Loucy (cell line): ENCODE measurements at regions not wholly inside any gene's neighbourhood (a gene's known extent, or its start where the extent isn't known, plus 50 kb on each side); places are given as distances from the start of the nearest gene placed in this dataset.

ENCODE experiments used
- H2AFZ ChIP-seq: fragments of 200-600 bp; sonication (generic); 2 replicates; pipeline ENCODE4 v1.6.0; 2016; ENCODE audit warnings: antibody characterized with exemption, mild to moderate bottlenecking, low read length, moderate library complexity
- H3F3A ChIP-seq: fragments of 200-600 bp; 2 replicates; pipeline ENCODE4 v1.6.0; 2016; ENCODE audit warnings: antibody characterized with exemption, low read depth, mild to moderate bottlenecking
- H3K27me3 ChIP-seq: fragments of 200-600 bp; sonication (generic); 2 replicates; pipeline ENCODE4 v1.6.1; 2014; ENCODE audit warnings: low read length, mild to moderate bottlenecking; ENCODE audit not compliant: insufficient read depth, poor library complexity, severe bottlenecking
- H3K36me3 ChIP-seq: fragments of 200-600 bp; sonication (generic); 2 replicates; pipeline ENCODE4 v1.6.1; 2016; ENCODE audit warnings: low read length; ENCODE audit not compliant: insufficient read depth
- H3K4me1 ChIP-seq: fragments of 200-600 bp; sonication (generic); 2 replicates; pipeline ENCODE4 v1.5.1; 2014; ENCODE audit warnings: low read length, mild to moderate bottlenecking; ENCODE audit not compliant: insufficient read depth, poor library complexity, severe bottlenecking
- H3K4me2 ChIP-seq: fragments of 200-600 bp; sonication (generic); 2 replicates; pipeline ENCODE4 v1.6.0; 2014; ENCODE audit warnings: antibody characterized with exemption, low read length, low read depth, mild to moderate bottlenecking; ENCODE audit not compliant: poor library complexity, severe bottlenecking
- H3K4me3 ChIP-seq: fragments of 200-600 bp; sonication (generic); 2 replicates; pipeline ENCODE4 v1.5.1; 2014; ENCODE audit warnings: low read length, mild to moderate bottlenecking, mixed read lengths; ENCODE audit not compliant: poor library complexity, severe bottlenecking
- H3K79me2 ChIP-seq: fragments of 200-600 bp; sonication (generic); 2 replicates; pipeline ENCODE4 v1.6.1; 2014; ENCODE audit warnings: low read length; ENCODE audit not compliant: insufficient read depth
- H3K9ac ChIP-seq: fragments of 200-600 bp; sonication (generic); 2 replicates; pipeline ENCODE4 v1.6.0; 2014; ENCODE audit warnings: mild to moderate bottlenecking, low read depth, low read length, moderate library complexity; ENCODE audit not compliant: poor library complexity, severe bottlenecking
- H3K9me2 ChIP-seq: fragments of 200-600 bp; sonication (generic); replicated peaks from 2 replicates; pipeline ENCODE4 v1.6.1; 2016; ENCODE audit warnings: low read depth, low read length, mixed read lengths
- H3K9me3 ChIP-seq: fragments of 200-600 bp; sonication (generic); 2 replicates; pipeline ENCODE4 v1.6.1; 2014; ENCODE audit warnings: mild to moderate bottlenecking, antibody characterized with exemption, low read length, low read depth; ENCODE audit not compliant: insufficient read depth
- H4K20me1 ChIP-seq: fragments of 200-600 bp; sonication (generic); 2 replicates; pipeline ENCODE4 v1.6.0; 2014; ENCODE audit warnings: antibody characterized with exemption, low read length, mild to moderate bottlenecking; ENCODE audit not compliant: insufficient read depth, poor library complexity, severe bottlenecking
- CTCF ChIP-seq: fragments of 200-600 bp; sonication (generic); conservative IDR thresholded peaks from 2 replicates; pipeline ENCODE4 v1.5.1; 2014; ENCODE audit warnings: mild to moderate bottlenecking, antibody characterized with exemption, low read length
- EZH2phosphoT487 ChIP-seq: fragments of 200-600 bp; IDR thresholded peaks from 2 replicates; pipeline ENCODE4 v1.6.1; 2018; ENCODE audit warnings: antibody characterized with exemption, mild to moderate bottlenecking, moderate library complexity, borderline replicate concordance

GRCh38 chr5:89707891-89708290, 701.7 kb downstream of the CETN3 start:
- no peak for TF ChIP-seq CTCF
- TF ChIP-seq EZH2phosphoT487, result no peak
- H3K4me2 ChIP-seq, result no peak overlapping the region
- no peaks in the 10 kb centered on the region for H4K20me1 ChIP-seq
- no peaks in the 10 kb centered on the region for H3K36me3 ChIP-seq
- no peaks in the 10 kb centered on the region for H3K79me2 ChIP-seq
- H3K4me1 ChIP-seq, result no peaks in the 10 kb centered on the region
- H3K27me3 ChIP-seq, result no peaks in the 10 kb centered on the region
- no peaks in the 10 kb centered on the region for H3K9me3 ChIP-seq
- H3F3A ChIP-seq, result no peaks in the 10 kb centered on the region
- no peak overlapping the region for H3K9ac ChIP-seq
- no peak overlapping the region for H2AFZ ChIP-seq
- H3K9me2 ChIP-seq, result no peaks in the 10 kb centered on the region
- no peak overlapping the region for H3K4me3 ChIP-seq

- Histone ChIP-seq H3K36me3 (no peaks in the 10 kb centered on the region), H3K9ac (no peak overlapping the region), H3K27me3 (no peaks in the 10 kb centered on the region), H4K20me1 (no peaks in the 10 kb centered on the region), H3F3A (no peaks in the 10 kb centered on the region), H3K4me2 (no peak overlapping the region), H3K9me2 (no peaks in the 10 kb centered on the region), H3K9me3 (no peaks in the 10 kb centered on the region), H3K4me3 (no peak overlapping the region), H3K79me2 (no peaks in the 10 kb centered on the region), H3K4me1 (no peaks in the 10 kb centered on the region), H2AFZ (no peak overlapping the region)
- TF ChIP-seq EZH2phosphoT487 (no peak), CTCF (no peak)
These were observed 702.8 kb downstream of the CETN3 start for GRCh38 chr5:89706731-89707130.

- Histone ChIP-seq H3K4me2 (no peak overlapping the region), H2AFZ (no peak overlapping the region)
These were observed 705.7 kb downstream of the CETN3 start for GRCh38 chr5:89703817-89704216.

More at GRCh38 chr5:89703817-89704216, 705.7 kb downstream of the CETN3 start:
- Histone ChIP-seq H3K9me3 (no peaks in the 10 kb centered on the region), H4K20me1 (no peaks in the 10 kb centered on the region), H3F3A (no peaks in the 10 kb centered on the region), H3K9ac (no peak overlapping the region), H3K36me3 (no peaks in the 10 kb centered on the region), H3K4me1 (no peaks in the 10 kb centered on the region), H3K27me3 (no peaks in the 10 kb centered on the region), H3K4me3 (no peak overlapping the region), H3K79me2 (no peaks in the 10 kb centered on the region), H3K9me2 (no peaks in the 10 kb centered on the region)
- TF ChIP-seq CTCF (no peak), EZH2phosphoT487 (no peak)
